A673 (cell line): ENCODE measurements at regions not wholly inside any gene's neighbourhood (a gene's known extent, or its start where the extent isn't known, plus 50 kb on each side); places are given as distances from the start of the nearest gene placed in this dataset.
A peak's percentile ranks its signal among the peaks of the same experiment; 100 is the strongest.

Experiments used
- CTCF ChIP-seq: fragments of 300-800, 200-600 bp; sonication (generic); conservative IDR thresholded peaks from 2 replicates; pipeline ENCODE4 v1.5.1; 2017; ENCODE audit warnings: low read depth, mild to moderate bottlenecking, antibody characterized with exemption, low read length, moderate library complexity, mixed read lengths
- EZH2 ChIP-seq: fragments of 200-600 bp; sonication (generic); IDR thresholded peaks from 2 replicates; pipeline ENCODE4 v1.6.1; 2017; ENCODE audit warnings: borderline replicate concordance, low read depth, mild to moderate bottlenecking, mixed read lengths, antibody characterized with exemption, low read length; ENCODE audit not compliant: poor library complexity, severe bottlenecking

- TF ChIP-seq CTCF (peak; percentile 33), EZH2 (no peak)
These were observed 285.3 kb downstream of the SOX11 start for GRCh38 chr2:5977477-5977876.
